ENCODE measurements at regions not wholly inside any gene's neighbourhood (a gene's known extent, or its start where the extent isn't known, plus 50 kb on each side); places are given as distances from the start of the nearest gene placed in this dataset.

- no peak for DNase-seq (ENCODE audit: low read depth in 2 of 3, low spot score in 1 of 3)
Measured at GRCh38 chrY:12981074-12981473, 76.4 kb downstream of the DDX3Y start.

GRCh38 chrY:12982249-12982829 is 77.7 kb downstream of the DDX3Y start:
- no peak for DNase-seq (ENCODE audit: low read depth in 2 of 3, low spot score in 1 of 3)

- no peak for DNase-seq (ENCODE audit: low read depth in 2 of 3, low spot score in 1 of 3)
Measured at GRCh38 chrY:12984637-12985344, 80.1 kb downstream of the DDX3Y start.

GRCh38 chrY:13017493-13017892 is 112.8 kb downstream of the DDX3Y start:
- no peak for DNase-seq (ENCODE audit: low read depth in 2 of 3, low spot score in 1 of 3)

GRCh38 chrY:13019486-13019885 is 114.8 kb downstream of the DDX3Y start:
- no peak for DNase-seq (ENCODE audit: low read depth in 2 of 3, low spot score in 1 of 3)

- no peak for DNase-seq (ENCODE audit: low read depth in 2 of 3, low spot score in 1 of 3)
Measured at GRCh38 chrY:13020839-13021238, 116.2 kb downstream of the DDX3Y start.

GRCh38 chrY:13023607-13024006 is 118.9 kb downstream of the DDX3Y start:
- no peak for DNase-seq (ENCODE audit: low read depth in 2 of 3, low spot score in 1 of 3)

GRCh38 chrY:13024447-13024846 is 119.8 kb downstream of the DDX3Y start:
- DNase-seq (ENCODE audit: low read depth in 2 of 3, low spot score in 1 of 3) = no peak

- DNase-seq (ENCODE audit: low read depth in 2 of 3, low spot score in 1 of 3) = no peak
Measured at GRCh38 chrY:13026906-13027305, 122.2 kb downstream of the DDX3Y start.

- no peak for DNase-seq (ENCODE audit: low read depth in 2 of 3, low spot score in 1 of 3)
Measured at GRCh38 chrY:13040232-13040631, 135.6 kb downstream of the DDX3Y start.

GRCh38 chrY:13053501-13053900 is 148.8 kb downstream of the DDX3Y start:
- no peak for DNase-seq (ENCODE audit: low read depth in 2 of 3, low spot score in 1 of 3)

- no peak for DNase-seq (ENCODE audit: low read depth in 2 of 3, low spot score in 1 of 3)
Measured at GRCh38 chrY:13066372-13066771, 161.7 kb downstream of the DDX3Y start.

GRCh38 chrY:13068696-13069095 is 164.0 kb downstream of the DDX3Y start:
- DNase-seq (ENCODE audit: low read depth in 2 of 3, low spot score in 1 of 3) = no peak

- DNase-seq (ENCODE audit: low read depth in 2 of 3, low spot score in 1 of 3) = no peak
Measured at GRCh38 chrY:13069111-13069510, 164.4 kb downstream of the DDX3Y start.

- DNase-seq (ENCODE audit: low read depth in 2 of 3, low spot score in 1 of 3) = no peak
Measured at GRCh38 chrY:13082748-13083147, 178.1 kb downstream of the DDX3Y start.

GRCh38 chrY:13091575-13091974 is 186.9 kb downstream of the DDX3Y start:
- DNase-seq (ENCODE audit: low read depth in 2 of 3, low spot score in 1 of 3) = no peak

GRCh38 chrY:13092986-13093385 is 188.3 kb downstream of the DDX3Y start:
- no peak for DNase-seq (ENCODE audit: low read depth in 2 of 3, low spot score in 1 of 3)

GRCh38 chrY:13093461-13093860 is 188.8 kb downstream of the DDX3Y start:
- DNase-seq (ENCODE audit: low read depth in 2 of 3, low spot score in 1 of 3) = no peak

GRCh38 chrY:13094411-13094810 is 189.7 kb downstream of the DDX3Y start:
- peak in 1 of 3 donors; percentile 1 for DNase-seq (ENCODE audit: low read depth in 2 of 3, low spot score in 1 of 3)

- no peak for DNase-seq (ENCODE audit: low read depth in 2 of 3, low spot score in 1 of 3)
Measured at GRCh38 chrY:13094904-13095600, 190.4 kb downstream of the DDX3Y start.

GRCh38 chrY:13126881-13127456 is 222.3 kb downstream of the DDX3Y start:
- DNase-seq (ENCODE audit: low read depth in 2 of 3, low spot score in 1 of 3) = no peak

GRCh38 chrY:13127476-13127875 is 222.8 kb downstream of the DDX3Y start:
- no peak for DNase-seq (ENCODE audit: low read depth in 2 of 3, low spot score in 1 of 3)

Measured in stimulated activated CD4-positive, alpha-beta T cell treated with anti-CD3 and anti-CD28 coated beads, Interleukin-12 subunit alpha, Interleukin-12 subunit beta, amount 100 ng/mL, for 48 hours (primary cell).